ENCODE measurements at regions not wholly inside any gene's neighbourhood (a gene's known extent, or its start where the extent isn't known, plus 50 kb on each side); places are given as distances from the start of the nearest gene placed in this dataset.

DNA sequence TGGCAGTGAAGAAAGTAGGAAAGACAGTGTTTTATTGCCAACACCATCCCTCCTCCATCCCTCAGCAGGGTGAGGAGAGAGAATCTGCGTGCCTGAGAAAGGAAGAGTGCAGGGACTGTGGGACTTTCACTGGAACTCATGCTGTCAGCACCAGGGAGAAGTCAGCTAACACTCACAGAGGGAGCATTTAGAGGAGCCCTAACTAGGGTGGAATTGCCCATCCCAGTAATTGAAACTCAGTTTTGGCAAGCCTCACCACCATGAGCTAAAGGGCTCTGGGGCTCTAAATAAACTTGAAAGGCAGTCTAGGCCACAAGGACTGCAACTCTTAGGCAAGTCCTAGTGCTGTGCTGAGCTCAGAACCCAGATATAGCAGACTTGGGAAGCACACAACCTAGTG is 622.3 kb downstream of the SEMA5A start:
- no peak overlapping the region for H3K4me3 Mint-ChIP-seq
- H3K36me3 Mint-ChIP-seq (ENCODE audit: low read depth): no peaks in the 10 kb centered on the region
- H3K27ac ChIP-seq (ENCODE audit: low read depth, low read length): no peak overlapping the region
- H3K27me3 Mint-ChIP-seq (ENCODE audit: insufficient read depth): no peaks in the 10 kb centered on the region
- DNase-seq: no peak
- H3K9ac ChIP-seq (ENCODE audit: extremely low read depth, low read length, poor library complexity, severe bottlenecking): no peak overlapping the region
- TF ChIP-seq, protein P1, sequence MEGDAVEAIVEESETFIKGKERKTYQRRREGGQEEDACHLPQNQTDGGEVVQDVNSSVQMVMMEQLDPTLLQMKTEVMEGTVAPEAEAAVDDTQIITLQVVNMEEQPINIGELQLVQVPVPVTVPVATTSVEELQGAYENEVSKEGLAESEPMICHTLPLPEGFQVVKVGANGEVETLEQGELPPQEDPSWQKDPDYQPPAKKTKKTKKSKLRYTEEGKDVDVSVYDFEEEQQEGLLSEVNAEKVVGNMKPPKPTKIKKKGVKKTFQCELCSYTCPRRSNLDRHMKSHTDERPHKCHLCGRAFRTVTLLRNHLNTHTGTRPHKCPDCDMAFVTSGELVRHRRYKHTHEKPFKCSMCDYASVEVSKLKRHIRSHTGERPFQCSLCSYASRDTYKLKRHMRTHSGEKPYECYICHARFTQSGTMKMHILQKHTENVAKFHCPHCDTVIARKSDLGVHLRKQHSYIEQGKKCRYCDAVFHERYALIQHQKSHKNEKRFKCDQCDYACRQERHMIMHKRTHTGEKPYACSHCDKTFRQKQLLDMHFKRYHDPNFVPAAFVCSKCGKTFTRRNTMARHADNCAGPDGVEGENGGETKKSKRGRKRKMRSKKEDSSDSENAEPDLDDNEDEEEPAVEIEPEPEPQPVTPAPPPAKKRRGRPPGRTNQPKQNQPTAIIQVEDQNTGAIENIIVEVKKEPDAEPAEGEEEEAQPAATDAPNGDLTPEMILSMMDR (conservative IDR thresholded peaks at IDR 0.05): no peak
- H3K27me3 ChIP-seq (ENCODE audit: control insufficient read depth, insufficient read depth, low read length, poor library complexity, severe bottlenecking): no peaks in the 10 kb centered on the region
- no peaks in the 10 kb centered on the region for H3K9me3 Mint-ChIP-seq
- no peaks in the 10 kb centered on the region for H3K9me3 ChIP-seq (ENCODE audit: control insufficient read depth, low read length)
- H3K4me1 Mint-ChIP-seq: no peaks in the 10 kb centered on the region
- H3K4me3 ChIP-seq (ENCODE audit: low read length): no peak overlapping the region
- no peak overlapping the region for H3K27ac Mint-ChIP-seq
- 95% methylated on average over 1 of the region's 1 CpG; no CpG with 5 or more reads in 1 of the 2 experiments for WGBS, 2 experiments (ENCODE audit: insufficient coverage in 1 of 2, insufficient read length in 1 of 2)
- H3K4me1 ChIP-seq (ENCODE audit: control insufficient read depth, insufficient read depth, low read length): no peaks in the 10 kb centered on the region
- H3K36me3 ChIP-seq (ENCODE audit: control insufficient read depth, insufficient read depth, low read length): no peaks in the 10 kb centered on the region

DNA sequence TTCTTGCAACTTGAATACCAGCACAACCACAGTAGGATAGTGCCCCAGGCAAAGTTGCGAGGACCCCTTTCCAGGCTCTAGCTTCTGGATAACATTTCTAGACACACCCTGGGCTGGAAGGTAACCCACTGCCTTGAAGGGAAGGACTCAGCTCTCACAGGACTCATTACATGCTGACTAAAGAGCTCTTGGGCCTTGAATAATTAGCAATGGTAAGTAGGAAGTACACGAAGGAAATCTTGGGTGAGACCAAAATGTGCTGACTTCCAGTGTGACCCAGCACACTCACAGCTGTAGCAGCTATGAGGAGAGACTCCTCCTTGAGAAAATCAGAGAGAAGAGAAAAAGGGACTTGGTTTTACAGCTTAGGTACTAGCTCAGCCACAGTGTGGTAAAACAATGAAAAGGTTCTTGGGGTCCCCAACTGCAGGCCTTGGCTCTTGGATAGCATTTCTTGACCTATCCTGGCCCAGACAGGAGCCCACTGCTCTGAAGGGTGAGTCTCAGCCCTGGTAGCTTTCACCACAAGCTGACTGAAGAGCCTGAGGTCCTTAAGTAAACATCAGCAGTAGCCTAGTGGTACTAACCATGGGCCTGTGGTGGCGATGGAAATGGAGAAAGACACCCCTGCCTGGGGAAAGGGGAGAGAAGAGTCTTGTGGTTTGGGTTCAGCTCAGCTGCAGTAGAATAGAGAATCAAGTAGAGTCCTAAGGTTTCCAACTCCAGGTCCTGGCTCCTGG is 621.7 kb downstream of the SEMA5A start:
- Histone ChIP-seq H3K9ac (ENCODE audit: extremely low read depth, low read length, poor library complexity, severe bottlenecking) (no peak overlapping the region), H3K36me3 (ENCODE audit: control insufficient read depth, insufficient read depth, low read length) (no peaks in the 10 kb centered on the region), H3K27me3 (ENCODE audit: control insufficient read depth, insufficient read depth, low read length, poor library complexity, severe bottlenecking) (no peaks in the 10 kb centered on the region), H3K4me1 (ENCODE audit: control insufficient read depth, insufficient read depth, low read length) (no peaks in the 10 kb centered on the region), H3K4me3 (ENCODE audit: low read length) (no peak overlapping the region), H3K27ac (ENCODE audit: low read depth, low read length) (no peak overlapping the region), H3K9me3 (ENCODE audit: control insufficient read depth, low read length) (no peaks in the 10 kb centered on the region)
- Mint-ChIP-seq H3K9me3 (no peaks in the 10 kb centered on the region), H3K36me3 (ENCODE audit: low read depth) (no peaks in the 10 kb centered on the region), H3K27ac (no peak overlapping the region), H3K27me3 (ENCODE audit: insufficient read depth) (no peaks in the 10 kb centered on the region), H3K4me1 (no peaks in the 10 kb centered on the region), H3K4me3 (no peak overlapping the region)
- TF ChIP-seq, protein P1 (conservative IDR thresholded peaks at IDR 0.05): no peak
- WGBS, 2 experiments (ENCODE audit: insufficient coverage in 1 of 2, insufficient read length in 1 of 2): 93% methylated on average over 3 of the region's 3 CpGs; no CpG with 5 or more reads in 1 of the 2 experiments
- no peak for DNase-seq

DNA sequence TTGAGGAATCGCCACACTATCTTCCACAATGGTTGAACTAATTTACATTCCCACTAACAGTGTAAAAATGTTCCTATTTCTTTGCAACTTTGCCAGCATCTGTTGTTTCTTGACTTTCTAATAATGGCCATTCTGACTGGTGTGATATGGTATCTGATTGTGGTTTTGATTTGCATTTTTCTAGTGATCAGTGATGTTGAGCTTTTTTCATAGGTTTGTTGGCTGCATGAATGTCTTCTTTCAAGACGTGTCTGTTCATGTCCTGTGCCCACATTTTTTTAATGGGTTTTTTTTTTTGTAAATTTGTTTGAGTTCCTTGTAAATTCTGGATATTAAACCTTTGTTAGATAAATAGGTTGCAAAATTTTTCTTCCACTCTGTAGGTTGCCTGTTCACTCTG is 615.9 kb downstream of the SEMA5A start:
- H3K27ac ChIP-seq (ENCODE audit: low read depth, low read length): no peak overlapping the region
- WGBS, 2 experiments (ENCODE audit: insufficient coverage in 1 of 2, insufficient read length in 1 of 2): 75 to 93% methylated on average over 2 of the region's 2 CpGs
- Mint-ChIP-seq H3K4me3 (no peak overlapping the region), H3K4me1 (no peaks in the 10 kb centered on the region), H3K9me3 (peaks cover 3% of the 10 kb centered on the region), H3K27ac (no peak overlapping the region), H3K36me3 (ENCODE audit: low read depth) (no peaks in the 10 kb centered on the region), H3K27me3 (ENCODE audit: insufficient read depth) (no peaks in the 10 kb centered on the region)
- no peak for DNase-seq
- no peak overlapping the region for H3K9ac ChIP-seq (ENCODE audit: extremely low read depth, low read length, poor library complexity, severe bottlenecking)
- no peaks in the 10 kb centered on the region for H3K36me3 ChIP-seq (ENCODE audit: control insufficient read depth, insufficient read depth, low read length)
- no peaks in the 10 kb centered on the region for H3K27me3 ChIP-seq (ENCODE audit: control insufficient read depth, insufficient read depth, low read length, poor library complexity, severe bottlenecking)
- TF ChIP-seq, protein P1 (conservative IDR thresholded peaks at IDR 0.05): no peak
- H3K4me3 ChIP-seq (ENCODE audit: low read length): no peak overlapping the region
- H3K9me3 ChIP-seq (ENCODE audit: control insufficient read depth, low read length): no peaks in the 10 kb centered on the region
- H3K4me1 ChIP-seq (ENCODE audit: control insufficient read depth, insufficient read depth, low read length): no peaks in the 10 kb centered on the region

Measured in endodermal cell (in vitro differentiated cells).